WTC11 (cell line): ENCODE measurements at regions not wholly inside any gene's neighbourhood (a gene's known extent, or its start where the extent isn't known, plus 50 kb on each side); places are given as distances from the start of the nearest gene placed in this dataset.

Experiments
- CREM ChIP-seq: sonication (generic); formaldehyde crosslinking; IDR thresholded peaks from 2 replicates; pipeline ENCODE4 v1.8.1; 2022; ENCODE audit warnings: mild to moderate bottlenecking, missing genetic modification reagents, moderate library complexity
- TF ChIP-seq, protein P1 (sequence below): fragments of 200-600 bp; IDR thresholded peaks from 2 replicates; pipeline ENCODE4 v1.8.0; 2022; ENCODE audit warnings: antibody characterized with exemption

GRCh38 chr17:45703348-45703747 lies 80.8 kb upstream of the CRHR1 start:
- TF ChIP-seq, protein P1, sequence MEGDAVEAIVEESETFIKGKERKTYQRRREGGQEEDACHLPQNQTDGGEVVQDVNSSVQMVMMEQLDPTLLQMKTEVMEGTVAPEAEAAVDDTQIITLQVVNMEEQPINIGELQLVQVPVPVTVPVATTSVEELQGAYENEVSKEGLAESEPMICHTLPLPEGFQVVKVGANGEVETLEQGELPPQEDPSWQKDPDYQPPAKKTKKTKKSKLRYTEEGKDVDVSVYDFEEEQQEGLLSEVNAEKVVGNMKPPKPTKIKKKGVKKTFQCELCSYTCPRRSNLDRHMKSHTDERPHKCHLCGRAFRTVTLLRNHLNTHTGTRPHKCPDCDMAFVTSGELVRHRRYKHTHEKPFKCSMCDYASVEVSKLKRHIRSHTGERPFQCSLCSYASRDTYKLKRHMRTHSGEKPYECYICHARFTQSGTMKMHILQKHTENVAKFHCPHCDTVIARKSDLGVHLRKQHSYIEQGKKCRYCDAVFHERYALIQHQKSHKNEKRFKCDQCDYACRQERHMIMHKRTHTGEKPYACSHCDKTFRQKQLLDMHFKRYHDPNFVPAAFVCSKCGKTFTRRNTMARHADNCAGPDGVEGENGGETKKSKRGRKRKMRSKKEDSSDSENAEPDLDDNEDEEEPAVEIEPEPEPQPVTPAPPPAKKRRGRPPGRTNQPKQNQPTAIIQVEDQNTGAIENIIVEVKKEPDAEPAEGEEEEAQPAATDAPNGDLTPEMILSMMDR: no peak
- no peak for TF ChIP-seq CREM (CRISPR knock-in tag)
